ACC112 (cell line): ENCODE measurements at regions not wholly inside any gene's neighbourhood (a gene's known extent, or its start where the extent isn't known, plus 50 kb on each side); places are given as distances from the start of the nearest gene placed in this dataset.
"Not testable (repeated sequence)": the region's sequence is repeated elsewhere in the genome, so short reads cannot be mapped to it uniquely, and the experiment has no call there.

Experiments used
- H2AFZ ChIP-seq: fragments of 200-600 bp; sonication (generic); one replicate; pipeline ENCODE4 v1.6.0; 2017; ENCODE audit warnings: antibody characterized with exemption, low read length; ENCODE audit not compliant: unreplicated experiment
- H3K27ac ChIP-seq: fragments of 200-600 bp; sonication (generic); 2 replicates; pipeline ENCODE4 v1.5.1; 2014; ENCODE audit warnings: low read depth, mild to moderate bottlenecking, antibody characterized with exemption, low read length, moderate library complexity
- H3K27me3 ChIP-seq: fragments of 200-600 bp; sonication (generic); 2 replicates; pipeline ENCODE4 v1.6.1; 2014; ENCODE audit warnings: mild to moderate bottlenecking, antibody characterized with exemption, low read length, moderate library complexity, mixed read lengths; ENCODE audit not compliant: insufficient read depth
- H3K36me3 ChIP-seq: fragments of 200-600 bp; sonication (generic); 2 replicates; pipeline ENCODE4 v1.6.1; 2016; ENCODE audit warnings: mild to moderate bottlenecking, antibody characterized with exemption, low read length, moderate library complexity, mixed read lengths; ENCODE audit not compliant: insufficient read depth
- H3K4me1 ChIP-seq: fragments of 200-600 bp; sonication (generic); one replicate; pipeline ENCODE4 v1.6.1; 2016; ENCODE audit warnings: low read length, mixed read lengths; ENCODE audit not compliant: insufficient read depth, unreplicated experiment, control insufficient read depth
- H3K4me3 ChIP-seq: fragments of 200-600 bp; sonication (generic); 2 replicates; pipeline ENCODE4 v1.5.1; 2014; ENCODE audit warnings: mild to moderate bottlenecking, low read depth, low read length
- H3K79me2 ChIP-seq: fragments of 200-600 bp; sonication (generic); one replicate; pipeline ENCODE4 v1.6.0; 2016; ENCODE audit warnings: low read length; ENCODE audit not compliant: control insufficient read depth, unreplicated experiment, insufficient read depth

GRCh38 chr16:60452646-60453045 is 1583.6 kb downstream of the CDH8 start:
- no peaks in the 10 kb centered on the region for H3K27me3 ChIP-seq

GRCh38 chr16:60438894-60439293 is 1597.3 kb downstream of the CDH8 start:
- Histone ChIP-seq H3K79me2 (no peaks in the 10 kb centered on the region), H2AFZ (no peak overlapping the region), H3K36me3 (no peaks in the 10 kb centered on the region), H3K27ac (no peak overlapping the region), H3K4me3 (no peak overlapping the region), H3K4me1 (no peaks in the 10 kb centered on the region), H3K27me3 (no peaks in the 10 kb centered on the region)

More at GRCh38 chr16:60452646-60453045, 1583.6 kb downstream of the CDH8 start:
- H3K36me3 ChIP-seq = no peaks in the 10 kb centered on the region
- no peak overlapping the region for H3K4me3 ChIP-seq
- no peak overlapping the region for H3K27ac ChIP-seq
- H3K4me1 ChIP-seq = no peaks in the 10 kb centered on the region
- H2AFZ ChIP-seq = no peak overlapping the region
- H3K79me2 ChIP-seq = no peaks in the 10 kb centered on the region

- no peak overlapping the region for H3K4me3 ChIP-seq
- H2AFZ ChIP-seq = no peak overlapping the region
- H3K79me2 ChIP-seq = no peaks in the 10 kb centered on the region
- H3K27ac ChIP-seq = no peak overlapping the region
- no peaks in the 10 kb centered on the region for H3K36me3 ChIP-seq
- H3K4me1 ChIP-seq = no peaks in the 10 kb centered on the region
- H3K27me3 ChIP-seq = no peaks in the 10 kb centered on the region
Measured at GRCh38 chr16:60432472-60432871, 1603.8 kb downstream of the CDH8 start.

GRCh38 chr16:60419859-60420258 is 1616.4 kb downstream of the CDH8 start:
- no peak overlapping the region for H3K4me3 ChIP-seq
- H3K27ac ChIP-seq = no peak overlapping the region
- no peaks in the 10 kb centered on the region for H3K79me2 ChIP-seq
- H3K4me1 ChIP-seq = no peaks in the 10 kb centered on the region
- no peaks in the 10 kb centered on the region for H3K27me3 ChIP-seq
- H2AFZ ChIP-seq = no peak overlapping the region
- H3K36me3 ChIP-seq = no peaks in the 10 kb centered on the region

- H3K27me3 ChIP-seq = no peaks in the 10 kb centered on the region
- no peak overlapping the region for H3K4me3 ChIP-seq
- no peaks in the 10 kb centered on the region for H3K36me3 ChIP-seq
- no peaks in the 10 kb centered on the region for H3K4me1 ChIP-seq
- H2AFZ ChIP-seq = no peak overlapping the region
- H3K79me2 ChIP-seq = no peaks in the 10 kb centered on the region
- no peak overlapping the region for H3K27ac ChIP-seq
Measured at GRCh38 chr16:60414613-60415012, 1621.6 kb downstream of the CDH8 start.

- Histone ChIP-seq H3K4me1 (no peaks in the 10 kb centered on the region), H3K27me3 (no peaks in the 10 kb centered on the region), H3K27ac (no peak overlapping the region), H3K79me2 (no peaks in the 10 kb centered on the region), H2AFZ (no peak overlapping the region), H3K4me3 (no peak overlapping the region), H3K36me3 (no peaks in the 10 kb centered on the region)
Measured at GRCh38 chr16:60413969-60414368, 1622.3 kb downstream of the CDH8 start.

GRCh38 chr16:60407606-60408005 is 1628.6 kb downstream of the CDH8 start:
- no peaks in the 10 kb centered on the region for H3K36me3 ChIP-seq
- no peaks in the 10 kb centered on the region for H3K79me2 ChIP-seq
- H3K4me3 ChIP-seq = no peak overlapping the region
- H3K27me3 ChIP-seq = no peaks in the 10 kb centered on the region
- H3K4me1 ChIP-seq = no peaks in the 10 kb centered on the region
- H3K27ac ChIP-seq = no peak overlapping the region
- H2AFZ ChIP-seq = no peak overlapping the region

GRCh38 chr16:60407034-60407433 is 1629.2 kb downstream of the CDH8 start:
- Histone ChIP-seq H3K36me3 (no peaks in the 10 kb centered on the region), H3K79me2 (no peaks in the 10 kb centered on the region), H2AFZ (no peak overlapping the region), H3K27ac (no peak overlapping the region), H3K27me3 (no peaks in the 10 kb centered on the region), H3K4me1 (no peaks in the 10 kb centered on the region), H3K4me3 (no peak overlapping the region)

GRCh38 chr16:60405286-60405685 is 1631.0 kb downstream of the CDH8 start:
- no peak overlapping the region for H2AFZ ChIP-seq
- no peak overlapping the region for H3K27ac ChIP-seq
- no peaks in the 10 kb centered on the region for H3K27me3 ChIP-seq
- no peaks in the 10 kb centered on the region for H3K79me2 ChIP-seq
- no peaks in the 10 kb centered on the region for H3K4me1 ChIP-seq
- no peaks in the 10 kb centered on the region for H3K36me3 ChIP-seq
- no peak overlapping the region for H3K4me3 ChIP-seq

GRCh38 chr16:60404401-60404800 is 1631.8 kb downstream of the CDH8 start:
- no peak overlapping the region for H3K27ac ChIP-seq
- no peaks in the 10 kb centered on the region for H3K4me1 ChIP-seq
- H3K27me3 ChIP-seq = no peaks in the 10 kb centered on the region
- H2AFZ ChIP-seq = no peak overlapping the region
- H3K36me3 ChIP-seq = no peaks in the 10 kb centered on the region
- no peak overlapping the region for H3K4me3 ChIP-seq
- H3K79me2 ChIP-seq = no peaks in the 10 kb centered on the region

- not testable (repeated sequence) for H3K27me3 ChIP-seq, H2AFZ ChIP-seq, H3K36me3 ChIP-seq, H3K4me3 ChIP-seq, H3K27ac ChIP-seq, H3K79me2 ChIP-seq, H3K4me1 ChIP-seq
Measured at GRCh38 chr16:60402941-60403340, 1633.3 kb downstream of the CDH8 start.
